ENCODE measurements at regions not wholly inside any gene's neighbourhood (a gene's known extent, or its start where the extent isn't known, plus 50 kb on each side); places are given as distances from the start of the nearest gene placed in this dataset.
A peak's percentile ranks its signal among the peaks of the same experiment; 100 is the strongest.

- CTCF ChIA-PET = interaction anchor here (1.3 kb wide), 2 partner anchors 14 to 190 kb away, joined by 3 to 5 read pairs; no protein-coding TSS in a partner anchor
- no peak overlapping the region for H3K4me3 Mint-ChIP-seq
These were observed 130.0 kb downstream of the CYSLTR2 start for GRCh38 chr13:48783695-48784230.

GRCh38 chr13:48784916-48785548 is 131.3 kb downstream of the CYSLTR2 start:
- CTCF ChIA-PET = no interaction called here
- H3K9me3 Mint-ChIP-seq = peaks cover 14% of the 10 kb centered on the region
- no peaks in the 10 kb centered on the region for H3K36me3 Mint-ChIP-seq (ENCODE audit: low read depth)
- H3K4me3 Mint-ChIP-seq = no peak overlapping the region
- DNase-seq = no peak
- intact Hi-C loops (cut with micrococcal nuclease) = no loop called here
- peaks cover 5% of the 10 kb centered on the region for H3K27me3 Mint-ChIP-seq (ENCODE audit: low read depth)
- H3K27ac Mint-ChIP-seq = no peak overlapping the region
- H3K4me1 Mint-ChIP-seq (ENCODE audit: low read depth) = no peaks in the 10 kb centered on the region

More at GRCh38 chr13:48783695-48784230, 130.0 kb downstream of the CYSLTR2 start:
- intact Hi-C loops (cut with micrococcal nuclease) = no loop called here
- Mint-ChIP-seq H3K36me3 (ENCODE audit: low read depth) (no peaks in the 10 kb centered on the region), H3K9me3 (peaks cover 19% of the 10 kb centered on the region), H3K4me1 (ENCODE audit: low read depth) (no peaks in the 10 kb centered on the region), H3K27ac (no peak overlapping the region), H3K27me3 (ENCODE audit: low read depth) (peaks cover 5% of the 10 kb centered on the region)
- DNase-seq = no peak

- H3K4me3 Mint-ChIP-seq = no peak overlapping the region
- H3K27ac Mint-ChIP-seq = no peak overlapping the region
- no peaks in the 10 kb centered on the region for H3K36me3 Mint-ChIP-seq (ENCODE audit: low read depth)
- peaks cover 8% of the 10 kb centered on the region for H3K27me3 Mint-ChIP-seq (ENCODE audit: low read depth)
- no peak for DNase-seq
- CTCF ChIA-PET = no interaction called here
- no peaks in the 10 kb centered on the region for H3K9me3 Mint-ChIP-seq
- intact Hi-C loops (cut with micrococcal nuclease) = no loop called here
- H3K4me1 Mint-ChIP-seq (ENCODE audit: low read depth) = peaks cover 7% of the 10 kb centered on the region
These were observed 136.5 kb downstream of the CYSLTR2 start for GRCh38 chr13:48790199-48790598.

GRCh38 chr13:48790966-48791365 is 137.2 kb downstream of the CYSLTR2 start:
- Mint-ChIP-seq H3K27ac (no peak overlapping the region), H3K27me3 (ENCODE audit: low read depth) (peaks cover 8% of the 10 kb centered on the region), H3K9me3 (no peaks in the 10 kb centered on the region), H3K4me3 (no peak overlapping the region), H3K36me3 (ENCODE audit: low read depth) (no peaks in the 10 kb centered on the region), H3K4me1 (ENCODE audit: low read depth) (peaks cover 7% of the 10 kb centered on the region)
- DNase-seq = no peak
- intact Hi-C loops (cut with micrococcal nuclease) = no loop called here
- CTCF ChIA-PET = no interaction called here

- CTCF ChIA-PET = no interaction called here
- peaks cover 5% of the 10 kb centered on the region for H3K27me3 Mint-ChIP-seq (ENCODE audit: low read depth)
- DNase-seq = no peak
- intact Hi-C loops (cut with micrococcal nuclease) = no loop called here
- H3K36me3 Mint-ChIP-seq (ENCODE audit: low read depth) = no peaks in the 10 kb centered on the region
- H3K27ac Mint-ChIP-seq = no peak overlapping the region
- no peaks in the 10 kb centered on the region for H3K9me3 Mint-ChIP-seq
- no peak overlapping the region for H3K4me3 Mint-ChIP-seq
- H3K4me1 Mint-ChIP-seq (ENCODE audit: low read depth) = peaks cover 5% of the 10 kb centered on the region
These were observed 143.4 kb downstream of the CYSLTR2 start for GRCh38 chr13:48797127-48797526.

- H3K27me3 Mint-ChIP-seq (ENCODE audit: low read depth) = peaks cover 5% of the 10 kb centered on the region
- H3K4me3 Mint-ChIP-seq = no peak overlapping the region
- DNase-seq = no peak
- intact Hi-C loops (cut with micrococcal nuclease) = no loop called here
- no peaks in the 10 kb centered on the region for H3K9me3 Mint-ChIP-seq
- CTCF ChIA-PET = no interaction called here
- H3K4me1 Mint-ChIP-seq (ENCODE audit: low read depth) = peaks cover 4% of the 10 kb centered on the region
- no peaks in the 10 kb centered on the region for H3K36me3 Mint-ChIP-seq (ENCODE audit: low read depth)
- no peak overlapping the region for H3K27ac Mint-ChIP-seq
These were observed 144.0 kb downstream of the CYSLTR2 start for GRCh38 chr13:48797761-48798160.

GRCh38 chr13:48798180-48798579 is 144.5 kb downstream of the CYSLTR2 start:
- H3K27me3 Mint-ChIP-seq (ENCODE audit: low read depth) = peaks cover 5% of the 10 kb centered on the region
- no peak for DNase-seq
- intact Hi-C loops (cut with micrococcal nuclease) = no loop called here
- H3K4me3 Mint-ChIP-seq = no peak overlapping the region
- no peaks in the 10 kb centered on the region for H3K9me3 Mint-ChIP-seq
- peaks cover 4% of the 10 kb centered on the region for H3K4me1 Mint-ChIP-seq (ENCODE audit: low read depth)
- CTCF ChIA-PET = interaction anchor here (0.7 kb wide), 1 partner anchor 26 kb away, joined by 3 read pairs; no protein-coding TSS in a partner anchor
- no peak overlapping the region for H3K27ac Mint-ChIP-seq
- H3K36me3 Mint-ChIP-seq (ENCODE audit: low read depth) = no peaks in the 10 kb centered on the region

GRCh38 chr13:48801255-48801654 is 147.5 kb downstream of the CYSLTR2 start:
- CTCF ChIA-PET = no interaction called here
- Mint-ChIP-seq H3K9me3 (peaks cover 2% of the 10 kb centered on the region), H3K4me1 (ENCODE audit: low read depth) (peaks cover 25% of the 10 kb centered on the region), H3K27me3 (ENCODE audit: low read depth) (no peaks in the 10 kb centered on the region), H3K4me3 (no peak overlapping the region), H3K36me3 (ENCODE audit: low read depth) (no peaks in the 10 kb centered on the region), H3K27ac (no peak overlapping the region)
- intact Hi-C loops (cut with micrococcal nuclease) = loop anchor here (10.0 kb wide), 1 partner anchor 586 kb away; no protein-coding TSS in a partner anchor
- DNase-seq = no peak

- peak; percentile 9 for DNase-seq
- Mint-ChIP-seq H3K4me3 (no peak overlapping the region), H3K27ac (no peak overlapping the region), H3K9me3 (peaks cover 2% of the 10 kb centered on the region), H3K4me1 (ENCODE audit: low read depth) (peaks cover 27% of the 10 kb centered on the region), H3K36me3 (ENCODE audit: low read depth) (no peaks in the 10 kb centered on the region), H3K27me3 (ENCODE audit: low read depth) (no peaks in the 10 kb centered on the region)
- CTCF ChIA-PET = interaction anchor here (1.2 kb wide), 1 partner anchor 12 kb away, joined by 3 read pairs; no protein-coding TSS in a partner anchor
- intact Hi-C loops (cut with micrococcal nuclease) = loop anchor here (1.0 to 10.0 kb wide), 6 partner anchors 24 to 590 kb away; partner anchors contain the start of gene FNDC3A
These were observed 151.3 kb downstream of the CYSLTR2 start for GRCh38 chr13:48804821-48805601.

- CTCF ChIA-PET = no interaction called here
- peaks cover 27% of the 10 kb centered on the region for H3K4me1 Mint-ChIP-seq (ENCODE audit: low read depth)
- no peak overlapping the region for H3K4me3 Mint-ChIP-seq
- H3K9me3 Mint-ChIP-seq = peaks cover 2% of the 10 kb centered on the region
- H3K36me3 Mint-ChIP-seq (ENCODE audit: low read depth) = no peaks in the 10 kb centered on the region
- no peak for DNase-seq
- intact Hi-C loops (cut with micrococcal nuclease) = loop anchor here (5.0 to 10.0 kb wide), 2 partner anchors 171 to 592 kb away; partner anchors contain the start of gene FNDC3A
- no peak overlapping the region for H3K27ac Mint-ChIP-seq
- H3K27me3 Mint-ChIP-seq (ENCODE audit: low read depth) = peaks cover 2% of the 10 kb centered on the region
These were observed 152.8 kb downstream of the CYSLTR2 start for GRCh38 chr13:48806522-48806921.

- Mint-ChIP-seq H3K27ac (no peak overlapping the region), H3K4me1 (ENCODE audit: low read depth) (peaks cover 30% of the 10 kb centered on the region), H3K4me3 (no peak overlapping the region), H3K36me3 (ENCODE audit: low read depth) (no peaks in the 10 kb centered on the region), H3K27me3 (ENCODE audit: low read depth) (peaks cover 4% of the 10 kb centered on the region), H3K9me3 (peaks cover 2% of the 10 kb centered on the region)
- no peak for DNase-seq
- CTCF ChIA-PET = no interaction called here
- intact Hi-C loops (cut with micrococcal nuclease) = loop anchor here (5.0 to 10.0 kb wide), 2 partner anchors 169 to 594 kb away; partner anchors contain the start of gene FNDC3A
These were observed 155.0 kb downstream of the CYSLTR2 start for GRCh38 chr13:48808683-48809082.

GRCh38 chr13:48810013-48810412 is 156.3 kb downstream of the CYSLTR2 start:
- intact Hi-C loops (cut with micrococcal nuclease) = no loop called here
- Mint-ChIP-seq H3K9me3 (no peaks in the 10 kb centered on the region), H3K27ac (no peak overlapping the region), H3K4me3 (no peak overlapping the region), H3K36me3 (ENCODE audit: low read depth) (no peaks in the 10 kb centered on the region), H3K4me1 (ENCODE audit: low read depth) (peaks cover 21% of the 10 kb centered on the region), H3K27me3 (ENCODE audit: low read depth) (peaks cover 4% of the 10 kb centered on the region)
- DNase-seq = no peak
- CTCF ChIA-PET = no interaction called here

Data from activated naive CD4-positive, alpha-beta T cell treated with anti-CD3 and anti-CD28 coated beads for 36 hours (primary cell).